SK-N-SH treated with all-trans-retinoic acid at 6 μM for 48 hours (cell line): ENCODE measurements at regions not wholly inside any gene's neighbourhood (a gene's known extent, or its start where the extent isn't known, plus 50 kb on each side); places are given as distances from the start of the nearest gene placed in this dataset.
"Not testable (repeated sequence)": the region's sequence is repeated elsewhere in the genome, so short reads cannot be mapped to it uniquely, and the experiment has no call there.

Source experiments
- ATAC-seq: fragments of 200-7000 bp; cut with Tn5 transposase; 3 replicates; pipeline ENCODE4 v1.9.1; 2020; ENCODE audit warnings: mild to moderate bottlenecking, moderate library complexity
- ARNTL ChIP-seq: fragments of 450-650 bp; formaldehyde crosslinking; IDR thresholded peaks from 2 replicates; pipeline ENCODE4 v1.5.0; 2020; ENCODE audit warnings: low read depth, mild to moderate bottlenecking, moderate library complexity, borderline replicate concordance
- CSDC2 ChIP-seq: fragments of 250-450 bp; sonication (Bioruptor Pico); IDR thresholded peaks from 2 replicates; pipeline ENCODE4 v1.5.0; 2020; ENCODE audit warnings: mild to moderate bottlenecking, moderate library complexity
- ESRRG ChIP-seq: fragments of 250-450 bp; sonication (Bioruptor Pico); IDR thresholded peaks from 2 replicates; pipeline ENCODE4 v1.6.1; 2021; ENCODE audit warnings: mild to moderate bottlenecking
- GLIS3 ChIP-seq: fragments of 250-450 bp; sonication (Bioruptor Pico); IDR thresholded peaks from 2 replicates; pipeline ENCODE4 v1.5.0; 2020; ENCODE audit warnings: mild to moderate bottlenecking, moderate library complexity
- ISL1 ChIP-seq: fragments of 250-450 bp; sonication (Bioruptor Pico); IDR thresholded peaks from 2 replicates; pipeline ENCODE4 v2.1.2; 2022; ENCODE audit warnings: mild to moderate bottlenecking, moderate library complexity
- PATZ1 ChIP-seq: fragments of 250-450 bp; sonication (Bioruptor Pico); IDR thresholded peaks from 2 replicates; pipeline ENCODE4 v1.8.0; 2020; ENCODE audit warnings: mild to moderate bottlenecking, moderate library complexity, borderline replicate concordance
- PPARA ChIP-seq: fragments of 250-450 bp; sonication (Bioruptor Pico); IDR thresholded peaks from 2 replicates; pipeline ENCODE4 v1.5.0; 2020; ENCODE audit warnings: mild to moderate bottlenecking, borderline replicate concordance
- SNAI2 ChIP-seq: fragments of 250-450 bp; sonication (Bioruptor Pico); IDR thresholded peaks from 2 replicates; pipeline ENCODE4 v1.5.0; 2020; ENCODE audit warnings: mild to moderate bottlenecking, moderate library complexity
- TCF4 ChIP-seq: fragments of 250-450 bp; sonication (Bioruptor Pico); IDR thresholded peaks from 2 replicates; pipeline ENCODE4 v1.8.0; 2021; ENCODE audit warnings: mild to moderate bottlenecking, moderate library complexity, borderline replicate concordance
- ZC3H10 ChIP-seq: fragments of 250-450 bp; sonication (Bioruptor Pico); IDR thresholded peaks from 2 replicates; pipeline ENCODE4 v1.5.1; 2021; ENCODE audit warnings: mild to moderate bottlenecking, moderate library complexity
- ZFP3 ChIP-seq: fragments of 250-450 bp; sonication (Bioruptor Pico); IDR thresholded peaks from 2 replicates; pipeline ENCODE4 v1.5.0; 2020; ENCODE audit warnings: mild to moderate bottlenecking, moderate library complexity
- ZFP30 ChIP-seq: fragments of 450-650 bp; formaldehyde crosslinking; IDR thresholded peaks from 2 replicates; pipeline ENCODE4 v1.5.0; 2022; ENCODE audit warnings: mild to moderate bottlenecking, moderate library complexity
- ZNF70 ChIP-seq: fragments of 450-650 bp; formaldehyde crosslinking; IDR thresholded peaks from 2 replicates; pipeline ENCODE4 v1.5.0; 2020; ENCODE audit warnings: mild to moderate bottlenecking, moderate library complexity
- ZNF8 ChIP-seq: fragments of 450-650 bp; formaldehyde crosslinking; IDR thresholded peaks from 2 replicates; pipeline ENCODE4 v1.5.0; 2020; ENCODE audit warnings: mild to moderate bottlenecking, moderate library complexity
- TF ChIP-seq, protein P1 (sequence below): fragments of 250-450 bp; sonication (Bioruptor Pico); IDR thresholded peaks from 2 replicates; pipeline ENCODE4 v1.5.1; 2020; ENCODE audit warnings: low read depth, mild to moderate bottlenecking, moderate library complexity
- TF ChIP-seq, protein P2 (sequence below): fragments of 250-450 bp; sonication (Bioruptor Pico); IDR thresholded peaks from 2 replicates; pipeline ENCODE4 v1.5.0; 2020; ENCODE audit warnings: mild to moderate bottlenecking, moderate library complexity

GRCh38 chr5:60535198-60535597 is 164.8 kb downstream of the DEPDC1B start (continued):
- TF ChIP-seq, protein P1, sequence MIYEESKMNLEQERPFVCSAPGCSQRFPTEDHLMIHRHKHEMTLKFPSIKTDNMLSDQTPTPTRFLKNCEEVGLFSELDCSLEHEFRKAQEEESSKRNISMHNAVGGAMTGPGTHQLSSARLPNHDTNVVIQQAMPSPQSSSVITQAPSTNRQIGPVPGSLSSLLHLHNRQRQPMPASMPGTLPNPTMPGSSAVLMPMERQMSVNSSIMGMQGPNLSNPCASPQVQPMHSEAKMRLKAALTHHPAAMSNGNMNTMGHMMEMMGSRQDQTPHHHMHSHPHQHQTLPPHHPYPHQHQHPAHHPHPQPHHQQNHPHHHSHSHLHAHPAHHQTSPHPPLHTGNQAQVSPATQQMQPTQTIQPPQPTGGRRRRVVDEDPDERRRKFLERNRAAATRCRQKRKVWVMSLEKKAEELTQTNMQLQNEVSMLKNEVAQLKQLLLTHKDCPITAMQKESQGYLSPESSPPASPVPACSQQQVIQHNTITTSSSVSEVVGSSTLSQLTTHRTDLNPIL (CRISPR knock-in tag), result no peak
- TF ChIP-seq ZFP3 (CRISPR knock-in tag) (no peak), PPARA (CRISPR knock-in tag) (no peak)

DNA sequence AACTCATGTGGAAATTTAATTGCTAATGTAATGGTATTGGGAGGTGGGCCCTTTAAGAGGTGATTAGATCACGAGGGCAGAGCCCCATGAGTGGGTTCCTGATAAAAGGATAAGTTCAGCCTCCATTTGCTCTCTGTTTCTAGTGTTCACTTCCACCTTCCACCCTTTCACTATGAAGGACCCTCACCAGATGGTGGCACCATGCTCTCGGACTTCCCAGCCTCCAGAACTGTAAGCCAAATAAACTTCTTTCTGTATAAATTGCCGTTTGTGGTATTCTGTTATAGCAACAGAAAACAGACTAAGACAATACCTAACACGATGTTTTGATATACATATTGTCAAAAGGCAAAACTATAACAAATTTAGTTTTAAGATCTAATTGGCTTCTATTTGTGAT is 166.2 kb downstream of the DEPDC1B start:
- TF ChIP-seq ISL1 (CRISPR knock-in tag), result no peak
- no peak for TF ChIP-seq ZC3H10
- no peak for TF ChIP-seq ESRRG (CRISPR knock-in tag)
- no peak for TF ChIP-seq ARNTL (CRISPR knock-in tag)
- TF ChIP-seq ZFP3 (CRISPR knock-in tag), result no peak
- no peak for TF ChIP-seq TCF4 (CRISPR knock-in tag)
- no peak for TF ChIP-seq PATZ1 (CRISPR knock-in tag)
- no peak for TF ChIP-seq ZNF70
- TF ChIP-seq ZFP30, result no peak
- TF ChIP-seq, protein P1 (CRISPR knock-in tag), result no peak
- TF ChIP-seq, protein P2, sequence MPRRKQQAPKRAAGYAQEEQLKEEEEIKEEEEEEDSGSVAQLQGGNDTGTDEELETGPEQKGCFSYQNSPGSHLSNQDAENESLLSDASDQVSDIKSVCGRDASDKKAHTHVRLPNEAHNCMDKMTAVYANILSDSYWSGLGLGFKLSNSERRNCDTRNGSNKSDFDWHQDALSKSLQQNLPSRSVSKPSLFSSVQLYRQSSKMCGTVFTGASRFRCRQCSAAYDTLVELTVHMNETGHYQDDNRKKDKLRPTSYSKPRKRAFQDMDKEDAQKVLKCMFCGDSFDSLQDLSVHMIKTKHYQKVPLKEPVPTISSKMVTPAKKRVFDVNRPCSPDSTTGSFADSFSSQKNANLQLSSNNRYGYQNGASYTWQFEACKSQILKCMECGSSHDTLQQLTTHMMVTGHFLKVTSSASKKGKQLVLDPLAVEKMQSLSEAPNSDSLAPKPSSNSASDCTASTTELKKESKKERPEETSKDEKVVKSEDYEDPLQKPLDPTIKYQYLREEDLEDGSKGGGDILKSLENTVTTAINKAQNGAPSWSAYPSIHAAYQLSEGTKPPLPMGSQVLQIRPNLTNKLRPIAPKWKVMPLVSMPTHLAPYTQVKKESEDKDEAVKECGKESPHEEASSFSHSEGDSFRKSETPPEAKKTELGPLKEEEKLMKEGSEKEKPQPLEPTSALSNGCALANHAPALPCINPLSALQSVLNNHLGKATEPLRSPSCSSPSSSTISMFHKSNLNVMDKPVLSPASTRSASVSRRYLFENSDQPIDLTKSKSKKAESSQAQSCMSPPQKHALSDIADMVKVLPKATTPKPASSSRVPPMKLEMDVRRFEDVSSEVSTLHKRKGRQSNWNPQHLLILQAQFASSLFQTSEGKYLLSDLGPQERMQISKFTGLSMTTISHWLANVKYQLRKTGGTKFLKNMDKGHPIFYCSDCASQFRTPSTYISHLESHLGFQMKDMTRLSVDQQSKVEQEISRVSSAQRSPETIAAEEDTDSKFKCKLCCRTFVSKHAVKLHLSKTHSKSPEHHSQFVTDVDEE (CRISPR knock-in tag), result no peak
- ATAC-seq, result no peak

DNA sequence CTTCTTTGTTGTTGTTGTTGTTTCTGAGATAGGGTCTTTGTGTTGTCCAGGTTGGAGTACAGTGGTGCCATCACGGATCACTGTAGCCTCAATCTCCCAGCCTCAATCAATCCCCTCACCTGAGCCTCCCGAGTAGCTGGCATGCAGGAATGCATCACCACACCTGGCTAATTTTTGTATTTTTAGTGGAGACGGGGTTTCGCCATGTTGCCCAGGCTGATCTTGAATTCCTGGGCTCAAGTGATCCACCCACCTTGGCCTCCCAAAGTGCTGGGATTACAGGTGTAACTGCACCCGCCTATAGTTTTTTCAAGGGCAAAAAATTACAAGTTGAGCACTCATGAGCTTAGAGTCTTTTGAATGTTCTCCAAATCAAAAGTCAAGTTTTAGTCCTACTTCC is 167.2 kb downstream of the DEPDC1B start:
- ATAC-seq, result not testable (repeated sequence)

GRCh38 chr5:60530144-60530848 is 169.7 kb downstream of the DEPDC1B start:
- not testable (repeated sequence) for ATAC-seq

GRCh38 chr5:60529001-60529400 is 171.0 kb downstream of the DEPDC1B start:
- ATAC-seq, result no peak
- TF ChIP-seq ISL1 (CRISPR knock-in tag) (no peak), ARNTL (CRISPR knock-in tag) (no peak), ZNF8 (CRISPR knock-in tag) (no peak), SNAI2 (CRISPR knock-in tag) (no peak), GLIS3 (CRISPR knock-in tag) (no peak), PPARA (CRISPR knock-in tag) (no peak), CSDC2 (CRISPR knock-in tag) (no peak), TCF4 (CRISPR knock-in tag) (no peak), ZFP30 (no peak), ZFP3 (CRISPR knock-in tag) (no peak)
- TF ChIP-seq, protein P2 (CRISPR knock-in tag), result no peak
